ENCODE measurements at regions not wholly inside any gene's neighbourhood (a gene's known extent, or its start where the extent isn't known, plus 50 kb on each side); places are given as distances from the start of the nearest gene placed in this dataset.
"Not testable (repeated sequence)": the region's sequence is repeated elsewhere in the genome, so short reads cannot be mapped to it uniquely, and the experiment has no call there.

GRCh38 chr6:131430531-131430930 is 142.5 kb upstream of the ARG1 start:
- DNase-seq = no peak

GRCh38 chr6:131431718-131432117 is 141.3 kb upstream of the ARG1 start:
- DNase-seq = no peak

GRCh38 chr6:131433927-131434326 is 139.1 kb upstream of the ARG1 start:
- no peak for DNase-seq

GRCh38 chr6:131436358-131436757 is 136.7 kb upstream of the ARG1 start:
- no peak for DNase-seq

- no peak for DNase-seq
Observed at GRCh38 chr6:131443014-131443413, 130.0 kb upstream of the ARG1 start.

- peak; percentile 27 for DNase-seq
Observed at GRCh38 chr6:131443514-131443913, 129.5 kb upstream of the ARG1 start.

GRCh38 chr6:131445356-131445755 is 127.7 kb upstream of the ARG1 start:
- not testable (repeated sequence) for DNase-seq

GRCh38 chr6:131450861-131451260 is 122.2 kb upstream of the ARG1 start:
- no peak for DNase-seq

GRCh38 chr6:131451321-131452144 is 121.5 kb upstream of the ARG1 start:
- DNase-seq = no peak

GRCh38 chr6:131453803-131454202 is 119.2 kb upstream of the ARG1 start:
- no peak for DNase-seq

- no peak for DNase-seq
Observed at GRCh38 chr6:131456565-131456964, 116.5 kb upstream of the ARG1 start.

- DNase-seq = no peak
Observed at GRCh38 chr6:131459005-131459404, 114.0 kb upstream of the ARG1 start.

- DNase-seq = no peak
Observed at GRCh38 chr6:131460614-131461000, 112.4 kb upstream of the ARG1 start.

GRCh38 chr6:131469130-131469529 is 103.9 kb upstream of the ARG1 start:
- no peak for DNase-seq

- no peak for DNase-seq
Observed at GRCh38 chr6:131470534-131470933, 102.5 kb upstream of the ARG1 start.

GRCh38 chr6:131471331-131471730 is 101.7 kb upstream of the ARG1 start:
- DNase-seq = no peak

- not testable (repeated sequence) for DNase-seq
Observed at GRCh38 chr6:131473303-131473702, 99.7 kb upstream of the ARG1 start.

- no peak for DNase-seq
Observed at GRCh38 chr6:131476362-131476761, 96.7 kb upstream of the ARG1 start.

GRCh38 chr6:131478740-131479211 is 94.2 kb upstream of the ARG1 start:
- not testable (repeated sequence) for DNase-seq

GRCh38 chr6:131486608-131487007 is 86.4 kb upstream of the ARG1 start:
- DNase-seq = no peak

GRCh38 chr6:131488780-131489179 is 84.2 kb upstream of the ARG1 start:
- no peak for DNase-seq

GRCh38 chr6:131490441-131490840 is 82.6 kb upstream of the ARG1 start:
- DNase-seq = no peak

GRCh38 chr6:131492932-131493573 is 80.0 kb upstream of the ARG1 start:
- no peak for DNase-seq

GRCh38 chr6:131504387-131504786 is 68.6 kb upstream of the ARG1 start:
- not testable (repeated sequence) for DNase-seq

Data from central memory CD4-positive, alpha-beta T cell (primary cell).